HEK293T (cell line): ENCODE measurements at regions not wholly inside any gene's neighbourhood (a gene's known extent, or its start where the extent isn't known, plus 50 kb on each side); places are given as distances from the start of the nearest gene placed in this dataset.

ENCODE experiments used
- ARNT ChIP-seq: fragments of 450-650 bp; IDR thresholded peaks from 2 replicates; pipeline ENCODE4 v1.6.1; 2017; ENCODE audit warnings: mild to moderate bottlenecking
- BHLHE40 ChIP-seq: fragments of 450-650 bp; IDR thresholded peaks from 2 replicates; pipeline ENCODE4 v1.6.1; 2016; ENCODE audit warnings: mild to moderate bottlenecking, moderate library complexity, borderline replicate concordance
- CTBP1 ChIP-seq: fragments of 450-650 bp; IDR thresholded peaks from 2 replicates; pipeline ENCODE4 v1.6.1; 2016; ENCODE audit warnings: borderline replicate concordance
- ELF4 ChIP-seq: fragments of 450-650 bp; IDR thresholded peaks from 2 replicates; pipeline ENCODE4 v1.6.1; 2017; ENCODE audit warnings: antibody characterized with exemption
- FOXM1 ChIP-seq: fragments of 450-650 bp; IDR thresholded peaks from 2 replicates; pipeline ENCODE4 v1.6.1; 2017; ENCODE audit warnings: mild to moderate bottlenecking, borderline replicate concordance
- HDGF ChIP-seq: fragments of 450-650 bp; IDR thresholded peaks from 2 replicates; pipeline ENCODE4 v1.6.1; 2017; ENCODE audit warnings: antibody characterized with exemption, borderline replicate concordance
- PKNOX1 ChIP-seq: fragments of 450-650 bp; IDR thresholded peaks from 2 replicates; pipeline ENCODE4 v1.6.1; 2016
- SP1 ChIP-seq: fragments of 450-650 bp; IDR thresholded peaks from 2 replicates; pipeline ENCODE4 v1.6.1; 2017
- SUZ12 ChIP-seq: fragments of 450-650 bp; IDR thresholded peaks from 2 replicates; pipeline ENCODE4 v1.6.1; 2016; ENCODE audit warnings: mild to moderate bottlenecking

DNA sequence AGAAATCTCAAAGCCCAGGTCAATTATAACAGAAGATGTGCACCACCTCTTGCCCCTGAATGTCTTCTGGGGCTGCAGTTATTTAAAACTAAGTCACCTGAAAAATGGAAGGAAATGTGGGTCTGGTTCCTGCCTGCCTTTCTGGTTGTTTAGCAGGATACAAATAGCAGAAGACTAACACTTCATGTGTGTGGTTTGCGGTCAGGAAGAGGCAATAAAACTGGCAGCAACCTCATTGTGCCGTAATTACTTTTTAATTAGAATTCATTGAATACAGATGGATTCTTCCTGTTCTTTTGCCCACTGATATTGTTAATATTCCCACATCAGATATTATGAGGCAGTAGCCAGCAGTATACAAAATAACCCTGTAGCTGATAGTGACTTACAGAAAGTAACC is 345.7 kb downstream of the ZNF326 start:
- no peak for TF ChIP-seq SUZ12
- no peak for TF ChIP-seq ELF4
- TF ChIP-seq SP1 = no peak
- TF ChIP-seq PKNOX1 = no peak
- TF ChIP-seq ARNT = no peak
- no peak for TF ChIP-seq BHLHE40
- TF ChIP-seq CTBP1 = no peak
- no peak for TF ChIP-seq HDGF
- no peak for TF ChIP-seq FOXM1
